Endothelial cell of umbilical vein (primary cell): ENCODE measurements at regions not wholly inside any gene's neighbourhood (a gene's known extent, or its start where the extent isn't known, plus 50 kb on each side); places are given as distances from the start of the nearest gene placed in this dataset.

ENCODE experiments used
- BruUV-seq: library from RNA; stranded (reverse); fragments of 400-500 nt; replicated peaks from 2 replicates; lab custom pipeline; 2021; lab: Mats Ljungman, UMichigan
- CTCF ChIA-PET: fragments of 300-600, 350-600 bp; sonication (Branson Sonifier 250); formaldehyde crosslinking; loops from one replicate; lab custom pipeline; 2021; ENCODE audit warnings: antibody characterized with exemption, inconsistent platforms; lab: Charles Lee
- POLR2A ChIA-PET: fragments of 300-600, 350-600 bp; sonication (Branson Sonifier 250); formaldehyde crosslinking; loops from one replicate; lab custom pipeline; 2021; ENCODE audit warnings: antibody characterized with exemption, inconsistent platforms; lab: Charles Lee
- DNase-seq: peaks from one replicate; pipeline ENCODE4 v3.0.0-alpha.2; 2011; ENCODE audit warnings: low read depth, low spot score
- FAIRE-seq: peaks from 2 replicates; lab custom pipeline; 2011; peaks lifted over from hg19 to GRCh38; lab: Jason Lieb, UNC
- H2AFZ ChIP-seq: 2 replicates; pipeline ENCODE4 v1.6.0; 2012; ENCODE audit warnings: low read depth, low read length, control low read depth, inconsistent platforms
- H3K27ac ChIP-seq: 2 replicates; pipeline ENCODE4 v1.5.1; 2011; ENCODE audit warnings: low read depth, mild to moderate bottlenecking, control low read depth, low read length, moderate library complexity; ENCODE audit not compliant: insufficient read depth
- H3K27me3 ChIP-seq, 2 experiments: 2 replicates each; pipeline versions ENCODE4 v1.6.0 to v1.6.1; 2011; ENCODE audit warnings: low read length in 2 of 2, mixed read lengths in 1 of 2; ENCODE audit not compliant: control insufficient read depth in 2 of 2, insufficient read depth in 2 of 2
- H3K36me3 ChIP-seq, 2 experiments: 2 replicates in 1 of 2; 3 replicates in 1 of 2; pipeline ENCODE4 v1.5.1; 2011; ENCODE audit warnings: low read length in 2 of 2, mild to moderate bottlenecking in 1 of 2, moderate library complexity in 1 of 2; ENCODE audit not compliant: control insufficient read depth in 2 of 2, insufficient read depth in 2 of 2; ENCODE audit errors: extremely low read depth in 1 of 2
- H3K4me1 ChIP-seq: 3 replicates; pipeline ENCODE4 v1.5.1; 2011; ENCODE audit warnings: mild to moderate bottlenecking, low read length; ENCODE audit not compliant: control insufficient read depth, insufficient read depth; ENCODE audit errors: extremely low read depth
- H3K4me2 ChIP-seq: 2 replicates; pipeline ENCODE4 v1.6.1; 2011; ENCODE audit warnings: low read length, control low read depth, mixed read lengths; ENCODE audit not compliant: insufficient read depth
- H3K4me3 ChIP-seq, 3 experiments: fragments of 200-600 bp in 1 of 3; sonication (generic), shearing (Covaris generic) in 1 of 3; replicated peaks in 1 of 3; 2 replicates each; pipeline ENCODE4 v1.5.1; 2011 to 2016; ENCODE audit warnings: control low read depth in 3 of 3, low read length in 3 of 3, mild to moderate bottlenecking in 2 of 3, inconsistent platforms in 1 of 3, low read depth in 1 of 3, moderate library complexity in 1 of 3; ENCODE audit not compliant: insufficient read depth in 1 of 3
- H3K79me2 ChIP-seq: 2 replicates; pipeline ENCODE4 v1.6.0; 2012; ENCODE audit warnings: low read length, inconsistent platforms; ENCODE audit not compliant: control insufficient read depth, insufficient read depth
- H3K9ac ChIP-seq: replicated peaks from 2 replicates; pipeline ENCODE3; 2011; ENCODE audit warnings: low read length, control low read depth; ENCODE audit not compliant: insufficient read depth; ENCODE audit errors: extremely low read depth
- H3K9me1 ChIP-seq: replicated peaks from 3 replicates; pipeline ENCODE4 v1.6.0; 2011; ENCODE audit warnings: mild to moderate bottlenecking, low read length; ENCODE audit not compliant: control insufficient read depth, insufficient read depth; ENCODE audit errors: extremely low read depth
- H3K9me3 ChIP-seq: replicated peaks from 2 replicates; pipeline ENCODE4 v1.5.1; 2012; ENCODE audit warnings: low read length, inconsistent platforms; ENCODE audit not compliant: control insufficient read depth, insufficient read depth
- H4K20me1 ChIP-seq: replicated peaks from 2 replicates; pipeline ENCODE3; 2011; ENCODE audit warnings: mild to moderate bottlenecking, low read length; ENCODE audit not compliant: control insufficient read depth, insufficient read depth; ENCODE audit errors: extremely low read depth
- FOS ChIP-seq: IDR thresholded peaks from 2 replicates; pipeline ENCODE4 v1.6.1; 2011; ENCODE audit warnings: mild to moderate bottlenecking, low read length, moderate library complexity, borderline replicate concordance; ENCODE audit not compliant: insufficient read depth
- GATA2 ChIP-seq: IDR thresholded peaks from 2 replicates; pipeline ENCODE4 v1.7.0; 2011; ENCODE audit warnings: low read depth, mild to moderate bottlenecking, moderate library complexity, mixed read lengths, low read length; ENCODE audit not compliant: insufficient read length, insufficient read depth
- JUN ChIP-seq: IDR thresholded peaks from 2 replicates; pipeline ENCODE4 v1.6.1; 2011; ENCODE audit warnings: borderline replicate concordance, low read depth; ENCODE audit not compliant: insufficient read length, insufficient read depth
- MYC ChIP-seq: IDR thresholded peaks from one replicate; pipeline ENCODE4 v1.6.1; 2011; ENCODE audit warnings: mild to moderate bottlenecking, low read depth, low read length
- POLR2A ChIP-seq: IDR thresholded peaks from 2 replicates; pipeline ENCODE4 v1.6.1; 2012; ENCODE audit warnings: low read depth, mild to moderate bottlenecking, control low read depth, low read length
- dilution Hi-C: fragments of 300-500 bp; cut with MboI; formaldehyde crosslinking; loops from one replicate; pipeline ENCODE4 v1.15.0; 2019; ENCODE audit warnings: low sequenced_read_pairs; ENCODE audit not compliant: extremely low pct_ligation_motif_present
- intact Hi-C: fragments of 100-400 bp; cut with micrococcal nuclease; formaldehyde crosslinking; loops from one replicate; pipeline ENCODE4 v1.10.0; 2022
- TF ChIP-seq, protein P1 (sequence below): IDR thresholded peaks from 2 replicates; pipeline ENCODE4 v1.6.1; 2011; ENCODE audit not compliant: insufficient read depth, insufficient read length
- TF ChIP-seq, protein P2 (sequence below), 2 donors: IDR thresholded peaks; 1 replicate in 1 of 2; 2 replicates in 1 of 2; pipeline ENCODE4 v1.5.1; 2011; ENCODE audit warnings: low read length in 2 of 2, mild to moderate bottlenecking in 2 of 2, moderate library complexity in 2 of 2, control low read depth in 1 of 2, inconsistent platforms in 1 of 2, low read depth in 1 of 2; ENCODE audit not compliant: insufficient read depth in 1 of 2; ENCODE audit errors: extremely low read depth in 1 of 2

DNA sequence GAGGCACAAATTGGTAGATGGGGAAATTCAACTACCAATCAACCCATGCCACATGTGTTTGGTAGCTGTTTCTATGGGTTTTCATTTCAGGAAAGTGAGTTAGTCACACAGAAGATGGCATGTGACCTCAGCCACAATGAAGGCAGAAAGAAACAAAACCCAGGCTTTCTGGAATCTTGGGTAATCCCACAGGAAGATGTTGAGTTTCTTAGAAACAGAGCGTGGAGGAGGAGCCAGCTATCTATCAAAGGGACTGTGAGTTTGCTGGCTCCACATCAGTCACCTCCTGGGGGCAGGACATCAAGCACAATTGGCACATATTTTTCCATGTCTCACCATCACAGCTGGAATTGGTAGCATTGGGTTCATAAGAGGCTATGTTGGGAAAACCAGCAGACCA, 188.9 kb upstream of the PLXNA2 start:
- DNase-seq (no peak), FAIRE-seq (no peak)
- no peaks in the 10 kb centered on the region for H4K20me1 ChIP-seq
- H3K36me3 ChIP-seq: no peaks in the 10 kb centered on the region
- ChIA-PET CTCF (no interaction called here), POLR2A (no interaction called here)
- dilution Hi-C loops: no loop called here
- no TSS peak for BruUV-seq
- H3K4me2 ChIP-seq: no peak overlapping the region
- no peaks in the 10 kb centered on the region for H3K9me1 ChIP-seq
- no peak overlapping the region for H3K9ac ChIP-seq
- H2AFZ ChIP-seq: no peak overlapping the region
- H3K4me3 ChIP-seq: no peak overlapping the region
- no peak overlapping the region for H3K27ac ChIP-seq
- H3K27me3 ChIP-seq: peaks cover 0 to 4% of the 10 kb centered on the region in 2 experiments
- TF ChIP-seq FOS (no peak), JUN (no peak), MYC (no peak), POLR2A (no peak), GATA2 (no peak)
- TF ChIP-seq, protein P1, sequence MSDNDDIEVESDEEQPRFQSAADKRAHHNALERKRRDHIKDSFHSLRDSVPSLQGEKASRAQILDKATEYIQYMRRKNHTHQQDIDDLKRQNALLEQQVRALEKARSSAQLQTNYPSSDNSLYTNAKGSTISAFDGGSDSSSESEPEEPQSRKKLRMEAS: no peak
- TF ChIP-seq, protein P2, sequence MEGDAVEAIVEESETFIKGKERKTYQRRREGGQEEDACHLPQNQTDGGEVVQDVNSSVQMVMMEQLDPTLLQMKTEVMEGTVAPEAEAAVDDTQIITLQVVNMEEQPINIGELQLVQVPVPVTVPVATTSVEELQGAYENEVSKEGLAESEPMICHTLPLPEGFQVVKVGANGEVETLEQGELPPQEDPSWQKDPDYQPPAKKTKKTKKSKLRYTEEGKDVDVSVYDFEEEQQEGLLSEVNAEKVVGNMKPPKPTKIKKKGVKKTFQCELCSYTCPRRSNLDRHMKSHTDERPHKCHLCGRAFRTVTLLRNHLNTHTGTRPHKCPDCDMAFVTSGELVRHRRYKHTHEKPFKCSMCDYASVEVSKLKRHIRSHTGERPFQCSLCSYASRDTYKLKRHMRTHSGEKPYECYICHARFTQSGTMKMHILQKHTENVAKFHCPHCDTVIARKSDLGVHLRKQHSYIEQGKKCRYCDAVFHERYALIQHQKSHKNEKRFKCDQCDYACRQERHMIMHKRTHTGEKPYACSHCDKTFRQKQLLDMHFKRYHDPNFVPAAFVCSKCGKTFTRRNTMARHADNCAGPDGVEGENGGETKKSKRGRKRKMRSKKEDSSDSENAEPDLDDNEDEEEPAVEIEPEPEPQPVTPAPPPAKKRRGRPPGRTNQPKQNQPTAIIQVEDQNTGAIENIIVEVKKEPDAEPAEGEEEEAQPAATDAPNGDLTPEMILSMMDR (IDR thresholded peaks at IDR 0.05; ENCODE audit: extremely low read depth in 1 of 2, insufficient read depth in 1 of 2, low read depth in 1 of 2, low read length in 2 of 2): no peak
- H3K9me3 ChIP-seq: no peaks in the 10 kb centered on the region
- intact Hi-C loops: no loop called here
- no peaks in the 10 kb centered on the region for H3K79me2 ChIP-seq
- peaks cover 3% of the 10 kb centered on the region for H3K4me1 ChIP-seq
